Inflammatory macrophage treated with lipopolysaccharide for 1 hour (primary cell): ENCODE measurements at regions not wholly inside any gene's neighbourhood (a gene's known extent, or its start where the extent isn't known, plus 50 kb on each side); places are given as distances from the start of the nearest gene placed in this dataset.

Experiments
- DNase-seq, 2 donors: peaks; one replicate each; pipeline ENCODE4 v3.0.0-alpha.2; 2020 to 2022

GRCh38 chr18:73780218-73780617 is 367.4 kb downstream of the FBXO15 start:
- no peak for DNase-seq

GRCh38 chr18:73778032-73778359 is 369.6 kb downstream of the FBXO15 start:
- DNase-seq, result no peak

- DNase-seq, result no peak
Observed at GRCh38 chr18:73777356-73778031, 370.1 kb downstream of the FBXO15 start.

GRCh38 chr18:73774811-73775509 is 372.7 kb downstream of the FBXO15 start:
- DNase-seq, result no peak

- no peak for DNase-seq
Observed at GRCh38 chr18:73768043-73768442, 379.6 kb downstream of the FBXO15 start.

- no peak for DNase-seq
Observed at GRCh38 chr18:73766910-73767515, 380.6 kb downstream of the FBXO15 start.

GRCh38 chr18:73758446-73758845 is 389.2 kb downstream of the FBXO15 start:
- DNase-seq, result no peak

GRCh38 chr18:73756256-73757091 is 391.2 kb downstream of the FBXO15 start:
- no peak for DNase-seq

- no peak for DNase-seq
Observed at GRCh38 chr18:73752965-73753364, 394.7 kb downstream of the FBXO15 start.

GRCh38 chr18:73752546-73752945 is 395.1 kb downstream of the FBXO15 start:
- no peak for DNase-seq

GRCh38 chr18:73750052-73750451 is 397.6 kb downstream of the FBXO15 start:
- no peak for DNase-seq

- DNase-seq, result no peak
Observed at GRCh38 chr18:73749304-73749703, 398.3 kb downstream of the FBXO15 start.

- DNase-seq, result no peak
Observed at GRCh38 chr18:73748731-73749130, 398.9 kb downstream of the FBXO15 start.

- DNase-seq, result no peak
Observed at GRCh38 chr18:73746101-73746500, 401.5 kb downstream of the FBXO15 start.

- DNase-seq, result no peak
Observed at GRCh38 chr18:73742957-73743356, 404.7 kb downstream of the FBXO15 start.

GRCh38 chr18:73741946-73742345 is 405.7 kb downstream of the FBXO15 start:
- no peak for DNase-seq

GRCh38 chr18:73739098-73739497 is 408.5 kb downstream of the FBXO15 start:
- DNase-seq, result no peak

- no peak for DNase-seq
Observed at GRCh38 chr18:73737990-73738389, 409.6 kb downstream of the FBXO15 start.

- DNase-seq, result no peak
Observed at GRCh38 chr18:73735836-73736235, 411.8 kb downstream of the FBXO15 start.

GRCh38 chr18:73733806-73734314 is 413.8 kb downstream of the FBXO15 start:
- DNase-seq, result no peak

GRCh38 chr18:73733376-73733775 is 414.3 kb downstream of the FBXO15 start:
- DNase-seq, result no peak

- DNase-seq, result no peak
Observed at GRCh38 chr18:73728657-73729056, 419.0 kb downstream of the FBXO15 start.

- DNase-seq, result no peak
Observed at GRCh38 chr18:73724958-73725357, 422.7 kb downstream of the FBXO15 start.
